ENCODE measurements at regions not wholly inside any gene's neighbourhood (a gene's known extent, or its start where the extent isn't known, plus 50 kb on each side); places are given as distances from the start of the nearest gene placed in this dataset.

GRCh38 chr9:89674667-89675057, 69.8 kb downstream of the GADD45G start (continued):
- TF ChIP-seq REST (IDR thresholded peaks at IDR 0.05; ENCODE audit: low read depth), result no peak
- TF ChIP-seq SRF (IDR thresholded peaks at IDR 0.05; ENCODE audit: low read depth), result no peak

- no peaks in the 10 kb centered on the region for H3K36me3 ChIP-seq (ENCODE audit: control insufficient read depth in 1 of 2, insufficient read depth in 2 of 2, low read length in 2 of 2)
- H3K4me3 ChIP-seq (replicated peaks in 1 of 2; ENCODE audit: low read depth in 1 of 2, low read length in 2 of 2), result no peak overlapping the region
- no peaks in the 10 kb centered on the region for H3K27me3 ChIP-seq (ENCODE audit: insufficient read depth, low read length)
- ATAC-seq, result no peak
- no peak overlapping the region for H3K27ac ChIP-seq (ENCODE audit: low read depth, low read length)
- no peak for TF ChIP-seq POLR2A (IDR thresholded peaks at IDR 0.05; ENCODE audit: borderline replicate concordance, extremely low read depth, insufficient read depth, insufficient read length)
- no peak for TF ChIP-seq CEBPB (IDR thresholded peaks at IDR 0.05; ENCODE audit: low read depth)
- TF ChIP-seq EZH2phosphoT487 (IDR thresholded peaks at IDR 0.05; ENCODE audit: borderline replicate concordance), result no peak
- TF ChIP-seq YY1 (IDR thresholded peaks at IDR 0.05; ENCODE audit: extremely low read depth, insufficient replicate concordance, low read depth, low read length), result no peak
- TF ChIP-seq ZBTB33 (IDR thresholded peaks at IDR 0.05; ENCODE audit: extremely low read depth, insufficient replicate concordance, low read length), result no peak
- TF ChIP-seq MAX (IDR thresholded peaks at IDR 0.05), result no peak
- TF ChIP-seq, protein P1, sequence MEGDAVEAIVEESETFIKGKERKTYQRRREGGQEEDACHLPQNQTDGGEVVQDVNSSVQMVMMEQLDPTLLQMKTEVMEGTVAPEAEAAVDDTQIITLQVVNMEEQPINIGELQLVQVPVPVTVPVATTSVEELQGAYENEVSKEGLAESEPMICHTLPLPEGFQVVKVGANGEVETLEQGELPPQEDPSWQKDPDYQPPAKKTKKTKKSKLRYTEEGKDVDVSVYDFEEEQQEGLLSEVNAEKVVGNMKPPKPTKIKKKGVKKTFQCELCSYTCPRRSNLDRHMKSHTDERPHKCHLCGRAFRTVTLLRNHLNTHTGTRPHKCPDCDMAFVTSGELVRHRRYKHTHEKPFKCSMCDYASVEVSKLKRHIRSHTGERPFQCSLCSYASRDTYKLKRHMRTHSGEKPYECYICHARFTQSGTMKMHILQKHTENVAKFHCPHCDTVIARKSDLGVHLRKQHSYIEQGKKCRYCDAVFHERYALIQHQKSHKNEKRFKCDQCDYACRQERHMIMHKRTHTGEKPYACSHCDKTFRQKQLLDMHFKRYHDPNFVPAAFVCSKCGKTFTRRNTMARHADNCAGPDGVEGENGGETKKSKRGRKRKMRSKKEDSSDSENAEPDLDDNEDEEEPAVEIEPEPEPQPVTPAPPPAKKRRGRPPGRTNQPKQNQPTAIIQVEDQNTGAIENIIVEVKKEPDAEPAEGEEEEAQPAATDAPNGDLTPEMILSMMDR (IDR thresholded peaks at IDR 0.05 in 2 of 3, conservative IDR thresholded peaks at IDR 0.05 in 1 of 3; ENCODE audit: borderline replicate concordance in 1 of 3, insufficient read depth in 1 of 3, low read depth in 2 of 3, low read length in 2 of 3), result no peak
- TF ChIP-seq TCF7L2 (IDR thresholded peaks at IDR 0.05; ENCODE audit: borderline replicate concordance, extremely low read depth, insufficient read depth, insufficient read length), result no peak
- intact Hi-C loops (cut with micrococcal nuclease), result no loop called here
- no peaks in the 10 kb centered on the region for H3K9me3 ChIP-seq (ENCODE audit: control insufficient read depth in 1 of 2, insufficient read depth in 1 of 2, low read depth in 1 of 2, low read length in 2 of 2)
- BruUV-seq (replicated peaks), result no TSS peak
- RAD21 ChIA-PET (ENCODE audit: low non-redundant PET in 1 of 2, low total read pairs in 2 of 2, uncharacterized antibody in 2 of 2, unreplicated experiment in 2 of 2), result no interaction called here
- H3K9me2 ChIP-seq (ENCODE audit: insufficient read depth), result no peaks in the 10 kb centered on the region
- no peak overlapping the region for H3K4me2 ChIP-seq (ENCODE audit: low read length)
- DNase-seq (ENCODE audit: low read depth, low spot score), result no peak
- H4K20me1 ChIP-seq (ENCODE audit: insufficient read depth), result no peaks in the 10 kb centered on the region
- CTCF ChIA-PET, result no interaction called here
- no peaks in the 10 kb centered on the region for H3K79me2 ChIP-seq (ENCODE audit: insufficient read depth, low read length)
- H2AFZ ChIP-seq (ENCODE audit: low read depth, low read length, poor library complexity, severe bottlenecking), result no peak overlapping the region
- no peaks in the 10 kb centered on the region for H3K4me1 ChIP-seq (ENCODE audit: control insufficient read depth in 1 of 2, insufficient read depth in 2 of 2, low read length in 2 of 2)
- H3K9ac ChIP-seq (ENCODE audit: low read length), result no peak overlapping the region
- POLR2A ChIA-PET, result no interaction called here
Observed at GRCh38 chr9:89675058-89675742, 70.4 kb downstream of the GADD45G start.
